ENCODE measurements at regions not wholly inside any gene's neighbourhood (a gene's known extent, or its start where the extent isn't known, plus 50 kb on each side); places are given as distances from the start of the nearest gene placed in this dataset.

GRCh38 chr2:164006704-164007103 lies 270.9 kb upstream of the FIGN start:
- TF ChIP-seq CTCF (IDR thresholded peaks at IDR 0.05) (no peak), POLR2A (IDR thresholded peaks at IDR 0.05) (no peak)
